Neural progenitor cell (in vitro differentiated cells): ENCODE measurements at regions not wholly inside any gene's neighbourhood (a gene's known extent, or its start where the extent isn't known, plus 50 kb on each side); places are given as distances from the start of the nearest gene placed in this dataset.

Experiments used
- EZH2 ChIP-seq: fragments of 200-600 bp; sonication (generic); IDR thresholded peaks from 2 replicates; pipeline ENCODE4 v1.6.1; 2017; ENCODE audit warnings: antibody characterized with exemption, mild to moderate bottlenecking, moderate library complexity
- EZH2phosphoT487 ChIP-seq: fragments of 200-600 bp; sonication (generic); IDR thresholded peaks from 2 replicates; pipeline ENCODE4 v1.6.1; 2017; ENCODE audit warnings: antibody characterized with exemption
- TF ChIP-seq, protein P1 (sequence below): fragments of 200-600 bp; sonication (generic); IDR thresholded peaks from 2 replicates; pipeline ENCODE4 v1.5.1; 2017; ENCODE audit warnings: antibody characterized with exemption, mild to moderate bottlenecking

DNA sequence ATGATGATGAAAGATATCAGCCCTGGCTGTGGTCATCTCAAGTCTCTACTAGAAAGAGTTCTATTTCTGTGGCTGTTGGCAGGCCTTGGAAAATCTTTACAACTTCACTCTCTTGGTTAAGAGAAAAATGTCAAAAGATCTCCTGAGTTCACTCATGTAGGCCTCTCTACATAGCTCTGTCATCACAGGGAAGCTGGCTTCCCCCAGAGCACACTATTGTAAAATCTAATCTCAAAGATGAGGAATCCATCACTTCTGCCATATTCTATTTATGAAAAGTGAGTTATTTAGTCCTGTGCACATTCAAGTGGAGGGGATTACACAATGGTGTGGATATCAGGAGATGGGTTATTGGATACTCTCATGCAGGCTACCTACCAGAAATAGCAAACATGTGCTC, 388.4 kb upstream of the HS3ST1 start:
- TF ChIP-seq, protein P1, sequence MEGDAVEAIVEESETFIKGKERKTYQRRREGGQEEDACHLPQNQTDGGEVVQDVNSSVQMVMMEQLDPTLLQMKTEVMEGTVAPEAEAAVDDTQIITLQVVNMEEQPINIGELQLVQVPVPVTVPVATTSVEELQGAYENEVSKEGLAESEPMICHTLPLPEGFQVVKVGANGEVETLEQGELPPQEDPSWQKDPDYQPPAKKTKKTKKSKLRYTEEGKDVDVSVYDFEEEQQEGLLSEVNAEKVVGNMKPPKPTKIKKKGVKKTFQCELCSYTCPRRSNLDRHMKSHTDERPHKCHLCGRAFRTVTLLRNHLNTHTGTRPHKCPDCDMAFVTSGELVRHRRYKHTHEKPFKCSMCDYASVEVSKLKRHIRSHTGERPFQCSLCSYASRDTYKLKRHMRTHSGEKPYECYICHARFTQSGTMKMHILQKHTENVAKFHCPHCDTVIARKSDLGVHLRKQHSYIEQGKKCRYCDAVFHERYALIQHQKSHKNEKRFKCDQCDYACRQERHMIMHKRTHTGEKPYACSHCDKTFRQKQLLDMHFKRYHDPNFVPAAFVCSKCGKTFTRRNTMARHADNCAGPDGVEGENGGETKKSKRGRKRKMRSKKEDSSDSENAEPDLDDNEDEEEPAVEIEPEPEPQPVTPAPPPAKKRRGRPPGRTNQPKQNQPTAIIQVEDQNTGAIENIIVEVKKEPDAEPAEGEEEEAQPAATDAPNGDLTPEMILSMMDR: no peak
- no peak for TF ChIP-seq EZH2
- TF ChIP-seq EZH2phosphoT487: no peak
